ENCODE measurements at regions not wholly inside any gene's neighbourhood (a gene's known extent, or its start where the extent isn't known, plus 50 kb on each side); places are given as distances from the start of the nearest gene placed in this dataset.

DNA sequence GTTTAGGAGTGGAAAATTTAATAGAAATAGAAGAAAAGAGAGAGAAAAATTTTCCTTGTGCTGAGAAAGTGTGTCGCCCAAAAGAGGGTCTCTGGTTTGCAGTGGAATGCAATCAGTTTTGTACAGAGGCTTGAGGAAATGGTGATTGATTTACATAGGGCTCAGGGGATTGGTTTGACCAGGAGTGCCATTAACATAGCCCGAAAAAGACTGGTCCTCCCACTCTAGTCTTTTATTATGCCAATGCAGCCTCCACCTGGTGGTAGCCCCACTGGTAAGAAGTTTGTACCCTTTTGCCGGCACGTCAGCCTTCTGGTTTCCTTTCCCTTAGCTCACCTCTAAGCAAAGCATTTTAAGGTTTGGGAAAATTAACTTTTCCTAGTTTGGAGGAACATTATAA, 885.3 kb downstream of the XPNPEP1 start:
- TF ChIP-seq, protein P1, sequence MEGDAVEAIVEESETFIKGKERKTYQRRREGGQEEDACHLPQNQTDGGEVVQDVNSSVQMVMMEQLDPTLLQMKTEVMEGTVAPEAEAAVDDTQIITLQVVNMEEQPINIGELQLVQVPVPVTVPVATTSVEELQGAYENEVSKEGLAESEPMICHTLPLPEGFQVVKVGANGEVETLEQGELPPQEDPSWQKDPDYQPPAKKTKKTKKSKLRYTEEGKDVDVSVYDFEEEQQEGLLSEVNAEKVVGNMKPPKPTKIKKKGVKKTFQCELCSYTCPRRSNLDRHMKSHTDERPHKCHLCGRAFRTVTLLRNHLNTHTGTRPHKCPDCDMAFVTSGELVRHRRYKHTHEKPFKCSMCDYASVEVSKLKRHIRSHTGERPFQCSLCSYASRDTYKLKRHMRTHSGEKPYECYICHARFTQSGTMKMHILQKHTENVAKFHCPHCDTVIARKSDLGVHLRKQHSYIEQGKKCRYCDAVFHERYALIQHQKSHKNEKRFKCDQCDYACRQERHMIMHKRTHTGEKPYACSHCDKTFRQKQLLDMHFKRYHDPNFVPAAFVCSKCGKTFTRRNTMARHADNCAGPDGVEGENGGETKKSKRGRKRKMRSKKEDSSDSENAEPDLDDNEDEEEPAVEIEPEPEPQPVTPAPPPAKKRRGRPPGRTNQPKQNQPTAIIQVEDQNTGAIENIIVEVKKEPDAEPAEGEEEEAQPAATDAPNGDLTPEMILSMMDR (IDR thresholded peaks at IDR 0.05): no peak
- TF ChIP-seq POLR2A (IDR thresholded peaks at IDR 0.05): no peak

Measured in ovary (tissue), 3 donors.